Muscle layer of colon (tissue), 2 donors: ENCODE measurements at regions not wholly inside any gene's neighbourhood (a gene's known extent, or its start where the extent isn't known, plus 50 kb on each side); places are given as distances from the start of the nearest gene placed in this dataset.

Source experiments
- H3K27ac ChIP-seq: one replicate; pipeline ENCODE4 v1.7.0; 2013; ENCODE audit warnings: low read depth, mild to moderate bottlenecking, low read length, moderate library complexity
- H3K27me3 ChIP-seq, 2 donors: one replicate each; pipeline ENCODE4 v1.7.0; 2013; ENCODE audit warnings: low read length in 2 of 2, mild to moderate bottlenecking in 2 of 2; ENCODE audit not compliant: insufficient read depth in 2 of 2, control insufficient read depth in 1 of 2
- H3K36me3 ChIP-seq: one replicate; pipeline ENCODE4 v1.7.0; 2013; ENCODE audit warnings: mild to moderate bottlenecking, low read length; ENCODE audit not compliant: insufficient read depth
- H3K4me1 ChIP-seq: one replicate; pipeline ENCODE4 v1.7.0; 2013; ENCODE audit warnings: mild to moderate bottlenecking, low read length; ENCODE audit not compliant: insufficient read depth
- H3K4me3 ChIP-seq, 2 donors: one replicate each; pipeline ENCODE4 v1.7.0; 2013; ENCODE audit warnings: low read length in 2 of 2, low read depth in 1 of 2, mild to moderate bottlenecking in 1 of 2, moderate library complexity in 1 of 2
- H3K9ac ChIP-seq: one replicate; pipeline ENCODE4 v1.7.0; 2013; ENCODE audit warnings: low read length
- H3K9me3 ChIP-seq: one replicate; pipeline ENCODE4 v1.7.0; 2013; ENCODE audit warnings: mild to moderate bottlenecking, low read length
- donor health status: abdominal sarcoma.
- donor health status: Adenocarcinoma of cecum.

- Histone ChIP-seq H3K4me1 (no peaks in the 10 kb centered on the region), H3K36me3 (no peaks in the 10 kb centered on the region), H3K4me3 (no peak overlapping the region), H3K9ac (no peak overlapping the region), H3K27me3 (no peaks in the 10 kb centered on the region), H3K9me3 (no peaks in the 10 kb centered on the region), H3K27ac (no peak overlapping the region)
Observed at GRCh38 chr2:239517686-239518085, 116.9 kb upstream of the HDAC4 start.

- Histone ChIP-seq H3K36me3 (no peaks in the 10 kb centered on the region), H3K27ac (no peak overlapping the region), H3K27me3 (no peaks in the 10 kb centered on the region), H3K4me3 (no peak overlapping the region), H3K4me1 (no peaks in the 10 kb centered on the region), H3K9ac (no peak overlapping the region), H3K9me3 (no peaks in the 10 kb centered on the region)
Observed at GRCh38 chr2:239516954-239517305, 116.1 kb upstream of the HDAC4 start.

- Histone ChIP-seq H3K4me1 (no peaks in the 10 kb centered on the region), H3K9ac (no peak overlapping the region), H3K9me3 (no peaks in the 10 kb centered on the region), H3K36me3 (no peaks in the 10 kb centered on the region), H3K4me3 (no peak overlapping the region), H3K27me3 (no peaks in the 10 kb centered on the region), H3K27ac (no peak overlapping the region)
Observed at GRCh38 chr2:239516286-239516953, 115.6 kb upstream of the HDAC4 start.

GRCh38 chr2:239514754-239515530 lies 114.1 kb upstream of the HDAC4 start:
- no peak overlapping the region for H3K4me3 ChIP-seq
- no peaks in the 10 kb centered on the region for H3K4me1 ChIP-seq
- no peaks in the 10 kb centered on the region for H3K36me3 ChIP-seq
- no peaks in the 10 kb centered on the region for H3K27me3 ChIP-seq
- no peaks in the 10 kb centered on the region for H3K9me3 ChIP-seq
- no peak overlapping the region for H3K27ac ChIP-seq
- no peak overlapping the region for H3K9ac ChIP-seq

- no peak overlapping the region for H3K4me3 ChIP-seq
- H3K27ac ChIP-seq, result no peak overlapping the region
- H3K4me1 ChIP-seq, result no peaks in the 10 kb centered on the region
- H3K9me3 ChIP-seq, result no peaks in the 10 kb centered on the region
- no peaks in the 10 kb centered on the region for H3K36me3 ChIP-seq
- no peaks in the 10 kb centered on the region for H3K27me3 ChIP-seq
- no peak overlapping the region for H3K9ac ChIP-seq
Observed at GRCh38 chr2:239512054-239512453, 111.2 kb upstream of the HDAC4 start.

- H3K4me3 ChIP-seq, result no peak overlapping the region
- H3K9ac ChIP-seq, result no peak overlapping the region
- H3K9me3 ChIP-seq, result no peaks in the 10 kb centered on the region
- H3K36me3 ChIP-seq, result no peaks in the 10 kb centered on the region
- no peaks in the 10 kb centered on the region for H3K27me3 ChIP-seq
- no peaks in the 10 kb centered on the region for H3K4me1 ChIP-seq
- no peak overlapping the region for H3K27ac ChIP-seq
Observed at GRCh38 chr2:239509373-239510143, 108.7 kb upstream of the HDAC4 start.

- Histone ChIP-seq H3K27ac (no peak overlapping the region), H3K27me3 (no peaks in the 10 kb centered on the region), H3K9ac (no peak overlapping the region), H3K9me3 (no peaks in the 10 kb centered on the region), H3K4me1 (no peaks in the 10 kb centered on the region), H3K36me3 (no peaks in the 10 kb centered on the region), H3K4me3 (no peak overlapping the region)
Observed at GRCh38 chr2:239508261-239508660, 107.4 kb upstream of the HDAC4 start.

GRCh38 chr2:239507576-239508258 lies 106.9 kb upstream of the HDAC4 start:
- Histone ChIP-seq H3K9ac (no peak overlapping the region), H3K36me3 (no peaks in the 10 kb centered on the region), H3K9me3 (no peaks in the 10 kb centered on the region), H3K27ac (no peak overlapping the region), H3K4me1 (no peaks in the 10 kb centered on the region), H3K27me3 (no peaks in the 10 kb centered on the region), H3K4me3 (no peak overlapping the region)

- no peak overlapping the region for H3K27ac ChIP-seq
- no peaks in the 10 kb centered on the region for H3K9me3 ChIP-seq
- no peak overlapping the region for H3K9ac ChIP-seq
Observed at GRCh38 chr2:239506961-239507360, 106.1 kb upstream of the HDAC4 start.

GRCh38 chr2:239506101-239506857 lies 105.5 kb upstream of the HDAC4 start:
- Histone ChIP-seq H3K9ac (no peak overlapping the region), H3K36me3 (no peaks in the 10 kb centered on the region), H3K9me3 (no peaks in the 10 kb centered on the region), H3K4me3 (no peak overlapping the region), H3K27me3 (no peaks in the 10 kb centered on the region), H3K4me1 (no peaks in the 10 kb centered on the region), H3K27ac (no peak overlapping the region)

More at GRCh38 chr2:239506961-239507360, 106.1 kb upstream of the HDAC4 start:
- H3K36me3 ChIP-seq, result no peaks in the 10 kb centered on the region
- no peaks in the 10 kb centered on the region for H3K4me1 ChIP-seq
- no peak overlapping the region for H3K4me3 ChIP-seq
- H3K27me3 ChIP-seq, result no peaks in the 10 kb centered on the region
